ENCODE measurements at regions not wholly inside any gene's neighbourhood (a gene's known extent, or its start where the extent isn't known, plus 50 kb on each side); places are given as distances from the start of the nearest gene placed in this dataset.

DNA sequence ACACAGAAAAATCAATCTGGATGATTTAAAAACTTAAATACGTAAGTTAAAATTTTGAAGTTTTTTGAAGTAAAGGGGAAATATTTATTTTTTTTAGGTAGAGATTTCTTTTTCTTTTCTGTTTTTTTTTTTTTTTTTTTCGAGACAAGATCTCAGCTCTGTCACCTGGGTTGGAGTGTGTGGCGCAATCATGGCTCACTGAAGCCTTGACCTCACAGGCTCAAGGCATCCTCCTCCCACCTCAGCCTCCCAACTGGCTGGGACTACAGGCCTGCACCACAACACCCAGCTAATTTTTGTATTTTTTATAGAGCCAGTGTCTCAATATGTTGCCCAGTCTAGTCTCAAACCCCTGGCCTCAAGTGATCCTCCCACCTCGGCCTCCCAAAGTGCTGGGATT, 120.4 kb upstream of the CLDN10 start:
- DNase-seq (ENCODE audit: low read depth in 2 of 2), result no peak
- no peak overlapping the region for H3K4me3 ChIP-seq (replicated peaks in 1 of 2; ENCODE audit: low read depth in 2 of 2, low read length in 2 of 2)
- TF ChIP-seq, protein P1, sequence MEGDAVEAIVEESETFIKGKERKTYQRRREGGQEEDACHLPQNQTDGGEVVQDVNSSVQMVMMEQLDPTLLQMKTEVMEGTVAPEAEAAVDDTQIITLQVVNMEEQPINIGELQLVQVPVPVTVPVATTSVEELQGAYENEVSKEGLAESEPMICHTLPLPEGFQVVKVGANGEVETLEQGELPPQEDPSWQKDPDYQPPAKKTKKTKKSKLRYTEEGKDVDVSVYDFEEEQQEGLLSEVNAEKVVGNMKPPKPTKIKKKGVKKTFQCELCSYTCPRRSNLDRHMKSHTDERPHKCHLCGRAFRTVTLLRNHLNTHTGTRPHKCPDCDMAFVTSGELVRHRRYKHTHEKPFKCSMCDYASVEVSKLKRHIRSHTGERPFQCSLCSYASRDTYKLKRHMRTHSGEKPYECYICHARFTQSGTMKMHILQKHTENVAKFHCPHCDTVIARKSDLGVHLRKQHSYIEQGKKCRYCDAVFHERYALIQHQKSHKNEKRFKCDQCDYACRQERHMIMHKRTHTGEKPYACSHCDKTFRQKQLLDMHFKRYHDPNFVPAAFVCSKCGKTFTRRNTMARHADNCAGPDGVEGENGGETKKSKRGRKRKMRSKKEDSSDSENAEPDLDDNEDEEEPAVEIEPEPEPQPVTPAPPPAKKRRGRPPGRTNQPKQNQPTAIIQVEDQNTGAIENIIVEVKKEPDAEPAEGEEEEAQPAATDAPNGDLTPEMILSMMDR (IDR thresholded peaks at IDR 0.05; ENCODE audit: low read depth, low read length), result no peak

DNA sequence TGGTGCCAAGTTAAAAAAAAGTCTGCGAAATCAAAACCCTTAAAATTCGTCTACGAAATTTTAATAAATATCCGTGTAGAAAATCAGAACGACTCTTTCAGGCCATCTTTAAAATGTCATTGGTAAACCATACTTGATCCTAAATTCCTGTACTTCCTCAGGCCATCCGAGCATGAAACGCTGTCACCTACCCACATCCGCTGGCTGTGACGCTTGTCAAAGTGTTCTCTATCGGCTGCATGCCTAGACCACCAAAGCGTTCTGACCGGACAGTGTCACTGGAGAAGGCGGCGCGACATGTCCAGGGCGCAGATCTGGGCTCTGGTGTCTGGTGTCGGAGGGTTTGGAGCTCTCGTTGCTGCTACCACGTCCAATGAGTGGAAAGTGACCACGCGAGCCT, 119.0 kb upstream of the CLDN10 start:
- H3K4me3 ChIP-seq (replicated peaks in 1 of 2; ENCODE audit: low read depth in 2 of 2, low read length in 2 of 2), result no peak overlapping the region
- TF ChIP-seq, protein P1 (IDR thresholded peaks at IDR 0.05; ENCODE audit: low read depth, low read length), result no peak
- no peak for DNase-seq (ENCODE audit: low read depth in 2 of 2)

DNA sequence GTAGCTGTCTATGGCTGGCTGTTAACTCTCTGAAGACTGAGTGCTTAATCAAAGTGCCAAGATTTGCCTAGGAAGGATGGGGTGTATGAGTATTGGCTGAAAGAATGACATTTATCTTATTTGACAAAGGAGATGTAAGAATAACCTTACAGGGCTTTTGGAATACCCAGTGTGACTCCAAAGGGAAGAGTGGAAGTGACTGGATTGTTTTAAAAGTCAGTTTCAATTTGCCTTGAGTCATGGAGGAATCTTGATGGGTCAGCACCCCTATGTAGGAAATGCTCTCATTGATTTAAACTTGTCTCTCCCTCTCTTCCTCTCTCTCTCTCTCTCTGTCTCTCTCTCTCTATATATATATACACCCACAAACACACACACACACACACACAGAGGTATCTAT, 118.4 kb upstream of the CLDN10 start:
- no peak overlapping the region for H3K4me3 ChIP-seq (replicated peaks in 1 of 2; ENCODE audit: low read depth in 2 of 2, low read length in 2 of 2)
- DNase-seq (ENCODE audit: low read depth in 2 of 2), result no peak
- TF ChIP-seq, protein P1 (IDR thresholded peaks at IDR 0.05; ENCODE audit: low read depth, low read length), result no peak

GRCh38 chr13:95437561-95437960, 115.0 kb upstream of the CLDN10 start:
- DNase-seq (ENCODE audit: low read depth in 2 of 2), result peak in 1 of 2 donors; percentile 10
- TF ChIP-seq, protein P1 (IDR thresholded peaks at IDR 0.05; ENCODE audit: low read depth, low read length), result no peak
- no peak overlapping the region for H3K4me3 ChIP-seq (replicated peaks in 1 of 2; ENCODE audit: low read depth in 2 of 2, low read length in 2 of 2)

DNA sequence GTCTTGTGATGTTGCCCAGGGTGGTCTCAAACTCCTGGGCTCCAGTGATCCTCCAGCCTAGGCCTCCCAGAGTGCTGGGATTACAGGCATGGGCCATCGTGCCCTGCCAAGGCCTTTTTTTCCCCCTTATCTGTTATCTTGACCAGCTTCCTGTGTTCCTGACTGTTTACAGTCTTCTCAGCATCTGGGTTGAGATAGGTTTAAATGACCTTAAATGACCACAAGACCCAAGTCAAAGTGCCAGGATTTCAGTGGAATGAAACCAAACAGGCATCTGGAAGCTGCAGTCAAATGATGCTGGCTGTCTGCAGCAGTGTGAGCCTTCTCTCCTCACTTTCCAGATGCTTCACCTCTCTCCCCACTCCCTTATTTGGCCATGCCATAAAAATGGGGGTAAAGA, 114.2 kb upstream of the CLDN10 start:
- TF ChIP-seq, protein P1 (IDR thresholded peaks at IDR 0.05; ENCODE audit: low read depth, low read length), result no peak
- peak in 1 of 2 donors; percentile 72 for DNase-seq (ENCODE audit: low read depth in 2 of 2)
- H3K4me3 ChIP-seq (replicated peaks in 1 of 2; ENCODE audit: low read depth in 2 of 2, low read length in 2 of 2), result no peak overlapping the region

DNA sequence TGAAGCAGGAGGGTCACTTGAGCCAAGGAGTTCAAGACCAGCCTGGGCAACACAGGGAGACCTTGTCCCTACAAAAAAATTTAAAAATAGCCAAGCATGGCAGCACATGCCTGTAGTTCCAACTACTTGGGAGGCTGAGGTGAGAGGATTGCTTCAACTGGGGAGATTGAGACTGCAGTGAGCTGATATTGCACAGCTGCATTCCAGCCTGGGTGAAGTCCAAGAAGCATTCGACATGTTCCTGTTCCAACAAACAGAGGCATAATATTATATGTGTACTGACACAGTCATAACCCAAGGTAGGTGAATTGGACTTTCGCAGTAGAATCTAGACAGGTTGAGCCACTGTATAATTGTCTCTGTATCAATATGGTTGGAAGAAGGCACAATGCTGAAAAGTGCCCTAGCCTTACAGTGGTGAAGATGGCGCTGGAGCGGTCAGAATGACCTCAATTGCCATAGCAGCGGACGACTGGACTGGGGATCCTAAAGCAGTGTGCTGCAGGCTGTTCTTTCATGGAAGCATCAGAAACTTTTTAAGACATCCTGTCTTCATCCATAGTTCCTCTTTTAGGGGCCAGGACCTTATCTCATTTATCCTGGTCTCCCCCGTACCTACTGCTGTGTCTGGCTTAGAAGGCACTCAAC, 112.0 kb upstream of the CLDN10 start:
- DNase-seq (ENCODE audit: low read depth in 2 of 2), result peak in 1 of 2 donors; percentile 65
- no peak overlapping the region for H3K4me3 ChIP-seq (replicated peaks in 1 of 2; ENCODE audit: low read depth in 2 of 2, low read length in 2 of 2)
- TF ChIP-seq, protein P1 (IDR thresholded peaks at IDR 0.05; ENCODE audit: low read depth, low read length), result no peak

DNA sequence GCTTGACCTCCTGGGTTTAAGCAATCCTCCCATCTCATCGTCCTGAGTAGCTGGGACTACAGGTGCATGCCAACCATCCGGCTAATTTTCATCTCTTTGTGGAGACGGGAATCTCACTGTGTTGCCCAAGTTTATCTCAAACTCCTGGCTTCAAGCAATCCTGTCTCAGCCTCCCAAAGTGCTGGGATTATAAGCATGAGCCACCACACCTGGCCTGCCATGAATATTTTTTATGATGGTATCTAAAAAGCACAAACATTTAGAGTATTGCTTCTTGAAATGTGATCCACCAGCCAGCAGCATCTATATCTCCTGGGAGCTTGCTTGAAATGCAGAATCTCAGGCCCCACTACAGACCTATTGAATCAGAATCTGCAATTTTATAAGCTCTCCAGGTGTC, 111.2 kb upstream of the CLDN10 start:
- no peak overlapping the region for H3K4me3 ChIP-seq (replicated peaks in 1 of 2; ENCODE audit: low read depth in 2 of 2, low read length in 2 of 2)
- no peak for DNase-seq (ENCODE audit: low read depth in 2 of 2)
- TF ChIP-seq, protein P1 (IDR thresholded peaks at IDR 0.05; ENCODE audit: low read depth, low read length), result no peak
